ENCODE measurements at regions not wholly inside any gene's neighbourhood (a gene's known extent, or its start where the extent isn't known, plus 50 kb on each side); places are given as distances from the start of the nearest gene placed in this dataset.

DNA sequence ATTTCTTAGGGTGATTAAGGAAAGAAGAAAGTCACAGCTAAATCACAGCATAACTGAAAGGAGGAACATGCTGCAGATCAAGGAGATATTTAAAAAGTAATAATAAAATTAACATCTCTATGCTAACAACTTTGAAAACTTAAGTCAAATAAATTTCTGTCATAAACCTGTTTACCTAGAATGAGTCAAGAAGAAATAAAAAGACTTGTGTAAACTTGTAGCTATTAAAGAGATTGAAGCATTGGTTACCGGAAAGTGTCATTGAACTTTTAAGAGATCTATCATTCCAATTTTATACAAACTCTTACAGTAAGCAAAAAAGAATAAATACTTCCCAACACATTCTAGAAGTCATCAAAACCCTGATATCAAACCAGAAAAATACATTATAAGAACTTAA is 520.1 kb upstream of the SYT4 start:
- no peaks in the 10 kb centered on the region for H3K36me3 ChIP-seq (ENCODE audit: control insufficient read depth, insufficient read depth, low read length)
- H3K27me3 ChIP-seq (ENCODE audit: control insufficient read depth, insufficient read depth, low read length): no peaks in the 10 kb centered on the region
- H3K4me1 ChIP-seq (ENCODE audit: control insufficient read depth, insufficient read depth, low read length): no peaks in the 10 kb centered on the region
- no peaks in the 10 kb centered on the region for H3K9me3 ChIP-seq (ENCODE audit: control insufficient read depth, insufficient read depth, low read length)
- H3K4me3 ChIP-seq (ENCODE audit: low read depth, low read length): no peak overlapping the region
- H3K9ac ChIP-seq (ENCODE audit: low read depth, low read length): no peak overlapping the region
- no peak overlapping the region for H3K27ac ChIP-seq (ENCODE audit: low read depth, low read length)

DNA sequence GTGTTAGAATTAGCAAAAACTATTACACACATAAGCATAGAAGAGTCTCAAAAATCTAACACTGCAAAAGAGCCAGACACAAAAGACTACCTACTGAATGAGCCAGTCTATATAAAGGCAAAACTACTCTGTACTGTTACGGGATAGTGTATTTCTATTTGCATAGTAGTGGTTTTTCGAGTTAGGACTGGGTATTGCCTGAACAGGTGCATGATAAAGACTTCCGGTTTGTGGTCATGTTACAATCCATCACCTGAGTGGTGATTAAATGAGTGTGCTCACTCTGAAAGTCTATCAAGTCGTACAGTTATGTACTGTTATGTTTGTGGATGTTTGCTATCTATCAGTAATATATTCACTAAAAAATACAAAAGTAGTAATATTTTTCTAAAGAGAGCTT is 523.3 kb upstream of the SYT4 start:
- no peak overlapping the region for H3K9ac ChIP-seq (ENCODE audit: low read depth, low read length)
- H3K9me3 ChIP-seq (ENCODE audit: control insufficient read depth, insufficient read depth, low read length): no peaks in the 10 kb centered on the region
- no peaks in the 10 kb centered on the region for H3K36me3 ChIP-seq (ENCODE audit: control insufficient read depth, insufficient read depth, low read length)
- no peaks in the 10 kb centered on the region for H3K27me3 ChIP-seq (ENCODE audit: control insufficient read depth, insufficient read depth, low read length)
- H3K4me1 ChIP-seq (ENCODE audit: control insufficient read depth, insufficient read depth, low read length): no peaks in the 10 kb centered on the region
- H3K27ac ChIP-seq (ENCODE audit: low read depth, low read length): no peak overlapping the region
- no peak overlapping the region for H3K4me3 ChIP-seq (ENCODE audit: low read depth, low read length)

DNA sequence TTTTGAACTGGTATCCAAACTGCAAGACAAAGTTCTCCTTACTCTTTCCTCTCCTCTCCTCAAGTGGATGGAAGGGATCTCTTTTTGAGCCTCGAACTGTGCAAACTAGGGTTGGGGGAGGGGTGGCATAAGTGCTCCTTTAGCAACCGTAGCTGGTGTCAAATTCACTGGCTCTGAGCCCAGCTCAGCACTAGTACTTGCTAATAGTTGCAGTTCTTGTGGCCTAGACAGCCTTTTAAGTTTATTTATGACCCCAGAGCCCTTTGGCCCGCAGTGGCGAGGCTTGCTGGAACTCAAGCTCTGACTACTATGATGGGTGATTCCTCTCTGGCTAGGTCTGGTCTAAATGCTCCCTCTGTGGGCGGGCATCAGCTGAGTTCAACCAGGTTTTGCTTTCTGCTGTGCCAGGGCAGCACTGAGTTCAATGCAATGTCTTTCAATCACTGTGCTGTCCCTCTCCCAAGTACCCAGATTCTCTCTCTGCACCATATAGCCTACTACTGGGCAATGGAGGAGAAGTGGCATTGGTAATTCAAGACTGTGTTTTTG is 528.4 kb upstream of the SYT4 start:
- no peak overlapping the region for H3K27ac ChIP-seq (ENCODE audit: low read depth, low read length)
- H3K9me3 ChIP-seq (ENCODE audit: control insufficient read depth, insufficient read depth, low read length): no peaks in the 10 kb centered on the region
- H3K36me3 ChIP-seq (ENCODE audit: control insufficient read depth, insufficient read depth, low read length): no peaks in the 10 kb centered on the region
- H3K4me3 ChIP-seq (ENCODE audit: low read depth, low read length): no peak overlapping the region
- H3K4me1 ChIP-seq (ENCODE audit: control insufficient read depth, insufficient read depth, low read length): no peaks in the 10 kb centered on the region
- H3K9ac ChIP-seq (ENCODE audit: low read depth, low read length): no peak overlapping the region
- no peaks in the 10 kb centered on the region for H3K27me3 ChIP-seq (ENCODE audit: control insufficient read depth, insufficient read depth, low read length)

DNA sequence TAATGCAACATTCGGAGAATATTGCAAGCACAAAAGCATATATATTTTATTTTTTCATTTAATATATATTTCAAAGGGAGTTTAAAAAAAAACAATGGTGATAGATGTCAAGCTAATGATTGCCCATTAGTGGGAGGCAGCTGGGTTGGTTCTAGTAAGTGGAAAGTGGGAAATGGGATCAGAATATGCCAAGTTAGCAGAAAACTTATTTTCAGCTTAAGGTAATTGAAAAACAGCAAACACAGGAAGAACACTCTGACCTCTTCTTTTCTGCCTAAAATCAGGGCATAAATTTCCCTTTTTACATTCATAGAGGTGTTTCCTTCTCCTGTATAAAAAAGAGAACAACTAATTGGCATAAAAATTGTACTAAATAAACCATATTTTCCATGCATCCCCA is 535.3 kb upstream of the SYT4 start:
- no peak overlapping the region for H3K27ac ChIP-seq (ENCODE audit: low read depth, low read length)
- no peaks in the 10 kb centered on the region for H3K27me3 ChIP-seq (ENCODE audit: control insufficient read depth, insufficient read depth, low read length)
- H3K4me3 ChIP-seq (ENCODE audit: low read depth, low read length): no peak overlapping the region
- H3K9me3 ChIP-seq (ENCODE audit: control insufficient read depth, insufficient read depth, low read length): 0 out of 2 replicates have a peak, but pooled peaks cover 6% of the 10 kb centered on the region
- no peaks in the 10 kb centered on the region for H3K36me3 ChIP-seq (ENCODE audit: control insufficient read depth, insufficient read depth, low read length)
- H3K9ac ChIP-seq (ENCODE audit: low read depth, low read length): no peak overlapping the region
- H3K4me1 ChIP-seq (ENCODE audit: control insufficient read depth, insufficient read depth, low read length): peaks cover 11% of the 10 kb centered on the region

DNA sequence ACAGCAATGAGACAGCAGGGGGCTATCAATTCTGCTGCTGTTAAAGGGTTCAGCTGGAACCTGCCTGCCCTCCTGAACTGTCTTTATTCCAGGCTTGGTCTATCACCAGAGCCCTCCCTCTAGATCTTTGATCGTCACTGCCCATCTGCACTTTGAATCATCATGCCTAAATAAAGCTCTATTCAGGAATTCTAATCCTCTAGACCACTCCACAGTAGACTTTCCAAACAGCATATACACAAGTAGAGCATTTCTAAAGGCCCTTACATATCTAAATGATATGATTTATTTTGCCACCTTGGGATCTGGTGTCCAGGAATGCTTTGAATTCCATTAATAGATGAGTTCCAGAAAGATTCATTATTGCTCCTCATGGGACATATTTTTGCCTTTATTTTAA is 542.1 kb upstream of the SYT4 start:
- H3K9me3 ChIP-seq (ENCODE audit: control insufficient read depth, insufficient read depth, low read length): 0 out of 2 replicates have a peak, but pooled peaks cover 6% of the 10 kb centered on the region
- no peaks in the 10 kb centered on the region for H3K27me3 ChIP-seq (ENCODE audit: control insufficient read depth, insufficient read depth, low read length)
- no peaks in the 10 kb centered on the region for H3K36me3 ChIP-seq (ENCODE audit: control insufficient read depth, insufficient read depth, low read length)
- no peak overlapping the region for H3K27ac ChIP-seq (ENCODE audit: low read depth, low read length)
- H3K4me3 ChIP-seq (ENCODE audit: low read depth, low read length): no peak overlapping the region
- no peak overlapping the region for H3K9ac ChIP-seq (ENCODE audit: low read depth, low read length)
- H3K4me1 ChIP-seq (ENCODE audit: control insufficient read depth, insufficient read depth, low read length): no peaks in the 10 kb centered on the region

DNA sequence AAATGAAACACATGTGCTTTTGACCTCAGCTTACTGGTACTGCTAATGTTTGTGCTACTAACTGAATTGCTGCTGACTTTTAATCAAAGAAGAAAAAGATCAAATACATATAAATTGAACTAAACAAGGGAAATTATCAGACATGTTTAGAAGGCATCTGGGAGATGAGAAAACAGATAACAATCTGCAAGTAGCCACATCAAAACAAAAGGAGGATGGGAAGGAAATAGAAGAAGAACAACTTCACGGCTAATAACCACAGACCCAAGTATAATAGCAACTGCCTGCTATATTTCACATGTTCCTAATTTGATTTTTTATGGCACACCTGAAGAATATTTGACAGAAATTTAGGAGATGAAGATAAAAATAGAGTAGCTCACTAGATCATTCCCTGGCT is 542.6 kb upstream of the SYT4 start:
- Histone ChIP-seq H3K27me3 (ENCODE audit: control insufficient read depth, insufficient read depth, low read length) (no peaks in the 10 kb centered on the region), H3K4me3 (ENCODE audit: low read depth, low read length) (no peak overlapping the region), H3K9ac (ENCODE audit: low read depth, low read length) (no peak overlapping the region), H3K4me1 (ENCODE audit: control insufficient read depth, insufficient read depth, low read length) (no peaks in the 10 kb centered on the region), H3K27ac (ENCODE audit: low read depth, low read length) (no peak overlapping the region), H3K9me3 (ENCODE audit: control insufficient read depth, insufficient read depth, low read length) (0 out of 2 replicates have a peak, but pooled peaks cover 6% of the 10 kb centered on the region), H3K36me3 (ENCODE audit: control insufficient read depth, insufficient read depth, low read length) (no peaks in the 10 kb centered on the region)

DNA sequence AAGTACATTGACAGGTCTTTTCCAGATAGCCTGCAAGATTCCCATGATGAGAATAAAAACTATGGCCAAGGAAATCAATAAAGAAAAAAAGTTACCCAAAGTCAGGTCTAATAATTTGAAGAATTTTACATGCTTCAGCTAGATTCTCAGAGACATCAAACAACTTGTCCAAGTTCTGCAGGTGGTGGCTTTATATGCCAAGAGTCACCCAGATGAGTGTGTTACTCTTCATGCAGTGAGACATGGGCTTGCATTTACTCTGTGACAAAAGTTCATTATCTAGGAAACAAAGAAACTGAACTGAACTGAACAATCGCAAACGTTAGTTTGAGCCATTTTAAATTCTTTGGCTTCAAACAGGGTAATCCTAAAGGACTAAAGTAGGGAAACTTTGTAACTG is 548.5 kb upstream of the SYT4 start:
- 0 out of 2 replicates have a peak, but pooled peaks cover 7% of the 10 kb centered on the region for H3K4me1 ChIP-seq (ENCODE audit: control insufficient read depth, insufficient read depth, low read length)
- H3K9me3 ChIP-seq (ENCODE audit: control insufficient read depth, insufficient read depth, low read length): no peaks in the 10 kb centered on the region
- H3K4me3 ChIP-seq (ENCODE audit: low read depth, low read length): no peak overlapping the region
- no peak overlapping the region for H3K27ac ChIP-seq (ENCODE audit: low read depth, low read length)
- no peak overlapping the region for H3K9ac ChIP-seq (ENCODE audit: low read depth, low read length)
- H3K36me3 ChIP-seq (ENCODE audit: control insufficient read depth, insufficient read depth, low read length): no peaks in the 10 kb centered on the region
- no peaks in the 10 kb centered on the region for H3K27me3 ChIP-seq (ENCODE audit: control insufficient read depth, insufficient read depth, low read length)

DNA sequence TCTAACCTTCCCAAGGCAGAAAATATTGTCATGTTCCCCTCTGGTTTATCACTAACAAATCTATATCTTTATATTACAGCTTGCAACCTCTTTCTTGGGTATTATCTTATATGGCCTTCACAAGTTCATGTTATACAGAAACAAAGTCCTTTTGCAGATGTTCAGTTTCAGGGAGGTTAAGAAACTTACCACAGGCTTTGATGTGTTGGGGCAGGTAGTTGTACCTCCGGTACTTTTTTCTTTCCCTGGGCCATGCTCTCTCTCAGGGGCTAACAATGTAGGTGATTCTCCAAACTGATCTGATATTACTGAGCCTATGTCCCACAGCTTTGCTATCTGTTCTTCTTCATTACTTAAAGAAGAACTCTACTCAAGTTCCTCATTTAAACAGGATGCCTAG is 548.9 kb upstream of the SYT4 start:
- H3K9ac ChIP-seq (ENCODE audit: low read depth, low read length): no peak overlapping the region
- H3K4me1 ChIP-seq (ENCODE audit: control insufficient read depth, insufficient read depth, low read length): 0 out of 2 replicates have a peak, but pooled peaks cover 7% of the 10 kb centered on the region
- no peak overlapping the region for H3K4me3 ChIP-seq (ENCODE audit: low read depth, low read length)
- no peaks in the 10 kb centered on the region for H3K36me3 ChIP-seq (ENCODE audit: control insufficient read depth, insufficient read depth, low read length)
- no peak overlapping the region for H3K27ac ChIP-seq (ENCODE audit: low read depth, low read length)
- H3K27me3 ChIP-seq (ENCODE audit: control insufficient read depth, insufficient read depth, low read length): no peaks in the 10 kb centered on the region
- H3K9me3 ChIP-seq (ENCODE audit: control insufficient read depth, insufficient read depth, low read length): no peaks in the 10 kb centered on the region

DNA sequence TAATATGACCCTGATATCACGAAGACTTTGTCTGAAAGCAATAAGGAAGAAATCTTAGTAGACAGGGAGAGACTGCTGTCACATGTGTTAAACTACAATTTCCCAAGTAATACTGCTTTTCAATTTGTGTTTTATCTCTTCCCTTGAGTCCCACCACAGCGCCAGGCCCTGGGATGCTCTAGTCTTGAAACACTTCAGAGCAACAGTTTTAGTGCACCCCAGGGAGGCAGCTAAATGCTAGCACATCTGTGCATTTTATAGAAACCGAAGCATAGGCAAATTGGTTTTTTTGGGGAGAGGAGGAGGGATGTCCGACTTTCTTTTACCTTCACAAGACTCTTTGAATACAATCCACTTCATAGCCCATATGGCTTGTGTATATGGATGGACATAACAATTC is 550.0 kb upstream of the SYT4 start:
- H3K4me3 ChIP-seq (ENCODE audit: low read depth, low read length): no peak overlapping the region
- no peaks in the 10 kb centered on the region for H3K9me3 ChIP-seq (ENCODE audit: control insufficient read depth, insufficient read depth, low read length)
- H3K27me3 ChIP-seq (ENCODE audit: control insufficient read depth, insufficient read depth, low read length): no peaks in the 10 kb centered on the region
- H3K36me3 ChIP-seq (ENCODE audit: control insufficient read depth, insufficient read depth, low read length): no peaks in the 10 kb centered on the region
- 0 out of 2 replicates have a peak, but pooled peaks cover 7% of the 10 kb centered on the region for H3K4me1 ChIP-seq (ENCODE audit: control insufficient read depth, insufficient read depth, low read length)
- no peak overlapping the region for H3K9ac ChIP-seq (ENCODE audit: low read depth, low read length)
- no peak overlapping the region for H3K27ac ChIP-seq (ENCODE audit: low read depth, low read length)

DNA sequence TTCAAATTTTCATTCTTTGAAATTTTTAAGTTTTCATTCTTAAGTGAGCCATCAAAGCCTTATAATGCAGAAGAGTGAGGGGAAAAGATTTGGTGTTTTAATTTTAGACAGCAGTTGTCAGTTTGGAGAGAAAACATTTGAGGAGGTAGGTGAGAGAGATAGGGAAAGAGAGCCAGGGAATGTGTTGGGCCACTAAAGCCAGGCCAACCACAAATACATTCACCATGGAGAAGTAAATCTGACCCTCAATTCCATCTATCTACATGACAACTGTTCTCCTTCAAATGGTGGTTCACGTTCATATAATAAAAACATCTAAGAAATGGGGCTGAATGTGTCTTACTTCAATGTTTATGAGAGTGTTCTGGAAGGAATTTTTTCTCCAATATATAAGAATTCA is 553.0 kb upstream of the SYT4 start:
- H3K36me3 ChIP-seq (ENCODE audit: control insufficient read depth, insufficient read depth, low read length): no peaks in the 10 kb centered on the region
- H3K9me3 ChIP-seq (ENCODE audit: control insufficient read depth, insufficient read depth, low read length): no peaks in the 10 kb centered on the region
- H3K27me3 ChIP-seq (ENCODE audit: control insufficient read depth, insufficient read depth, low read length): no peaks in the 10 kb centered on the region
- no peak overlapping the region for H3K9ac ChIP-seq (ENCODE audit: low read depth, low read length)
- H3K27ac ChIP-seq (ENCODE audit: low read depth, low read length): no peak overlapping the region
- H3K4me3 ChIP-seq (ENCODE audit: low read depth, low read length): no peak overlapping the region
- H3K4me1 ChIP-seq (ENCODE audit: control insufficient read depth, insufficient read depth, low read length): 0 out of 2 replicates have a peak, but pooled peaks cover 7% of the 10 kb centered on the region

DNA sequence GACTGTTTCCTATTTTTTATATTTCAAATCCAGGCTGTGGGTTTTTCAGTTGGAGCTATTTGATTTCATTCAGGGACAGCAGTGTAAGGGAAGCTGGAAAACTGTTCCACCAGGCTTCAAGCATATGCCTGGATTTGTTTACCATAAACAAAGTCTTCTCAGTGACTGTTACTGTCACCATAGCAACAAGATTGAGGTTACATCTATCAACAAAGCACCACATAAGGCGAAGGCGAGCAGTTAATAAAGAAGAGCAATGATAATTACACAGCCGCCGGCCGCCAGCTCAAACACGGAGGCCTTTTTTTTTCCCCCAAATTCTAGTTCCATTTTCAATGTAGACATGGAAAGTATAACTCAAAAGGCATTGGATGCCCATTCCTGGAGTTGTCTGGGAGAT is 553.7 kb upstream of the SYT4 start:
- Histone ChIP-seq H3K27ac (ENCODE audit: low read depth, low read length) (no peak overlapping the region), H3K9ac (ENCODE audit: low read depth, low read length) (no peak overlapping the region), H3K36me3 (ENCODE audit: control insufficient read depth, insufficient read depth, low read length) (no peaks in the 10 kb centered on the region), H3K4me1 (ENCODE audit: control insufficient read depth, insufficient read depth, low read length) (0 out of 2 replicates have a peak, but pooled peaks cover 7% of the 10 kb centered on the region), H3K27me3 (ENCODE audit: control insufficient read depth, insufficient read depth, low read length) (no peaks in the 10 kb centered on the region), H3K9me3 (ENCODE audit: control insufficient read depth, insufficient read depth, low read length) (no peaks in the 10 kb centered on the region), H3K4me3 (ENCODE audit: low read depth, low read length) (no peak overlapping the region)

Data from HUES48 (cell line).